ENCODE measurements at regions not wholly inside any gene's neighbourhood (a gene's known extent, or its start where the extent isn't known, plus 50 kb on each side); places are given as distances from the start of the nearest gene placed in this dataset.

DNA sequence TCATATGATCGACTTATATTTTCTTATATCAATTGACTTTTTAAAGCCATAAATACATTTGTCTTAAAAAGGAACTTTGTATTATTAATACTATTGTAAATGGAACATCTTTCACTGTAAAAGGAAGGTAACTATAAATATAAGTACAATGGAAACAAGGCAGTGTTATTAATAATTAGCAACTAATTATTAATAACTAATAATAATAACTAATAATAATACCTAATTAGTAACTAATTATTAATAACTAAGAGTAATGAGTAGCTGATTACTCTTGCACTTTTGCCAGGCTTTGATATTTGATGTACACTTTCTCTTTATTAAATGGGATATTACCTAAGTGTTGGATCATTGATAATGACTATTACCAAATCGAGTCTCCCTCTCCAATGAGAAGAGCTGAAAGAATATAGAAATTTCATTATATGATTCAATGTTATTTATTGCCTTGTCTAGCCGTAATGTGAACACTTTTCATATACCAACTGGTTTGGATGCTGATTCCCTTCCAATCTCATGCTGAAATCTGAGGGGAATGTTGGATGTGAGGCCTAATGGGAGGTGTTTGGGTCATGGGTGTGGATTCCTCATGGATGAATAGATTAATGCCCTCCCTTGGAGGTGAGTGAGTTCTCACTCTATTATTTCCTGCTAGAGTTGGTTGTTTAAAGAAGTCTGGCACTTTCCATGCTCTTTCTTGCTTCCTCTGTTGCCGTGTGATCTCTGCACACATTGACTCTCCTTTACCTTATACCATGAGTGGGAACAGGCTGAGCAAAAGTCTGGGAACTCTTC lies 202.1 kb upstream of the ZBTB20 start:
- TF ChIP-seq CTCF (IDR thresholded peaks at IDR 0.05) (no peak), POLR2A (IDR thresholded peaks at IDR 0.05) (no peak), POLR2AphosphoS5 (IDR thresholded peaks at IDR 0.05) (no peak), EP300 (IDR thresholded peaks at IDR 0.05) (no peak)
